Cardiac septum (tissue), 1 donor: ENCODE measurements at regions not wholly inside any gene's neighbourhood (a gene's known extent, or its start where the extent isn't known, plus 50 kb on each side); places are given as distances from the start of the nearest gene placed in this dataset.
"Not testable (repeated sequence)": the region's sequence is repeated elsewhere in the genome, so short reads cannot be mapped to it uniquely, and the experiment has no call there.

ENCODE experiments used
- DNase-seq: peaks from one replicate; pipeline ENCODE4 v3.0.0-alpha.2; 2020; ENCODE audit warnings: low spot score
- intact Hi-C: fragments of 100-400 bp; cut with DNase I; formaldehyde crosslinking; loops from one replicate; pipeline ENCODE4 v1.14.0; 2022
- donor health status: DM: no; HTN: no; CAD: no.

DNA sequence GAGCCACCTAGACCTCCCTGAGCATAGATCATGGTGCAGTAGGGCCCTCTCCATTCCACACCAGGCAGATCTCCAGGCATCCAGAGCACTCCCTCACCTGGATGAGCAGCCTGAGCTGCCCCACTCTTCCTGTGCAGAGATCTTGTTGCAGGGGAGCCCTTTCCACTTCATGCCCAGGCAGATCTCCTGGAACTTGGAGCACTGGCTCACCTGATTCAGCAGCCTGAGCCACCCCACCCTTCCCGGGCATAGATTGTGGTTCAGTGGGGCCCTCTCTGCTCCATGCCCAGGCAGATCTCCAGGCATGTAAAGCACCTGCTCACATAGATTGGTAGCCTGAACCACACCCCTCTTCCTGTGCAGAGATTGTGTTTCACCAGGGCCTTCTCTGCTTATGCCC, 78.0 kb downstream of the SEC16B start:
- DNase-seq: no peak
- intact Hi-C loops: no loop called here

DNA sequence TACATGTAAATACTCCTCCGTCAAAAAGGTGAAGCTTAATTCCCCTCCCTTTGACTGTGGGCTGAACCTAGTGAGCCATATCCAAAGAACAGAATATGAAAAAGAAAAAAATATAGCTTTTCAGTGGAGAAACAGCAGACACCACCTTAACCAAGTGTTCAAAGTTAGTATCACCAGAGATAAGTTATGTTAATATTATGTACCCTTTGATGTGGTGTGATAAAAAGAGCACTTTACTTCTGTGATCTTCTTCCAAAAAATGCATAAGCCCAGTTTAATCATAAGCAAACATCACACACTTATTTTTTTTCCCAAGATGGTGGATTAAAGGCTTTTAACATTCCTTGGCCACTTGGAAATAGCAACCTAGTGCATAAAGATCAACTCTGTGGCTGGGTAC, 79.4 kb downstream of the SEC16B start:
- intact Hi-C loops: no loop called here

DNA sequence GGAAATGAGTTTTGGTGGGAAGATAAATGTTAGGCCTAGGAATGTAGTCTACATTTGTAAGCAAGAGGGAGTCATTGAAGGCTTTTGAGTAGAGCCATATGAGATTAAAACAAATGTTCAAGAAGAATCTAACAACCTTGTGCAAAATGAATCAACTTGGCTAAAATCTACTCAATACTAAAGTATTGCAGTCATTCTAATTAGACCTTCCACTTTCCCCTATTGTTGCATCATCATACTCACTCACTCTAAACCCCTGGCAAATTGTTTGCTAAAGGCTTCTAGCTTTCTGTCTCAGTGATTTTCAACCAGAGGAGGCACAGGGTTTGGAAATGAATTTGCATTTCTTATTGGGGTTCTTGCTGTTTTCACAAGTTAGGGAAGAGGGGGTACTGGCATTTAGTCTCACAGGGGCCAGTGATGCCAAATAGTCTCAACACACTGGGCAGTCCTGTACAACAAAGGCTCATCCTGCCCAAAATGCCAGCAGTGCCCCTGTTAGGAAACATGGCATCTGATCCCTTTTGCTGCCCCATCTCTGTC, 85.3 kb downstream of the SEC16B start:
- DNase-seq: no peak
- intact Hi-C loops: no loop called here

More for the DNA sequence above, 79.4 kb downstream of the SEC16B start:
- DNase-seq: no peak

DNA sequence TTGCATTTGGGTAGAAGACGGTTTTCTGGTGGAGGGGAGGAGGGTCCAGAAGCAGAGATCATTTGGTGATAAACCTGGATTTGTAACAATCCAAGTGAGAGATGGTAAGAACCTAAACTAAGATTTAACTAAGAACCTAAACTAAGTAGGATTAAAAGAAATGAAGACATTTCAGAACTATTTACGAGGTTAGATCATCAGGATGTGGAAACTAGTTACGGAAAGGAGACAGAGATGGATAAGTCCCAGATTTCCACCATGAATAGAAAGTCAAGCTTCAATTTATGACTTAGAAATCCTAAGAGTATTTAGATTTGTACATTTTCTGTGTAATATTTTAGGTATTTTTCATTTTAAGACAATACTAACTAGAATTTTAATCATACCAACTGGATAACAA, 86.3 kb downstream of the SEC16B start:
- DNase-seq: no peak
- intact Hi-C loops: no loop called here

DNA sequence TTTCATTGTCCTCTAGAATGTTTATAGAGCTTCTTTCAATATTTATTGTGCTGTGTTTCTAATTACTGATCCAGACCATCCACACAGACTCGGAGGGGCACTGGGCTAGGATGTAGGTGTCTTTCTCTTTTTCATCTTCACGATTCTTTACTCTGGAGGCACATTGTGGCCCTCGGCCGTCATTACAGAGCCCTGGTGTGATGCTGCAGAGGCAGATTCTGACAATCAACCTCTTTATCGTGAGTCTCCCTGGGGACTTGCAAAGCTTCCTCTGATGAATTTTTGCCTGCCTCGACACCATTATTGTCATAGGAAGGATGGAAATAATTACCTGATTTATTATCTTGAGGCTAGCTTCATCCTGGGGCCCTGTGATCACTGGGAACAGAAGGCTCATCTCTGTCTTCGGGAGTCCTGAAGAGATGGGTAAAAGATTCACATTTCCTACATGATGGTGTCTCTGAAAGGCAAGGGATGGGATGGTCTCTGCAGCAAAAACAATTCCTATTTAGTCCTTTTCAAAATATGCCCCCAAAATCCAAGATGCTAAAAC, 89.4 kb downstream of the SEC16B start:
- no peak for DNase-seq
- intact Hi-C loops: no loop called here

DNA sequence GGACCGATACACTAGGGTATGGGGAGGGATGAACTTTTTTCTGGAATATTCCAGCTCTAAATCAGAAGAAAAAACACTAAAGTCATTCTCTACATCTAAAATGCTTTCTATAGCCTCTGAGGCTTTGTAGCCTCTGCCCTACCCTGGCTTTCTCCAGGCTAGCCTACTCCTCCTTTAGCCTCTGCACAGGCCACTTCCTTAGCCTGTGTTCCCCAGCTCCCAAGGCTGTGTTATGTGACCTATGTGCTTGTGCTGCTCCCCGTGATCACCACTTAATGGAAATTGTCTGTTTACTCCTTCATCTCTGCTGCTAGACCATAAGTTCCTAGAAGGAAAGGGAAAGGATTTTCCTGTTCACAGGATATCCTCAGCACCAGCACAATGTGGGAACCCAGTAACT, 92.8 kb downstream of the SEC16B start:
- no peak for DNase-seq
- intact Hi-C loops: no loop called here

DNA sequence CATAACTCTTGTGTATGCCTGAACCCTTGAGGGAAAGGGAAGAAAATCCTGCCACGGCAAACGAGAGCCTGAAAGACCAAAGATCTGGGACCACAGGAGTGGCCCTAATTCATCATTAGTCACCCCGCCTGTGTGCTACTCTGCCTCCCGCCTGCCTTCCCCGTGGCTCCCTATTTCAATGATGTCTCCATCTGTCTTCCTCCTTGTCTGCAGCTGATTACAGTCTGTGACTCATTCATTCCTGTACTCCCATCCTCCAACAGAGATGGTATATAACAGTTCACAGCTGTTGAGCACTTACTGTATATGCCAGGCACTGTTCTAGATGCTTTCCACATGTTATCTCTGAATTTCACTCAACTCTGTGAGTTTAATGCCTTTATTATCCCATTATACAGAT, 96.6 kb downstream of the SEC16B start:
- intact Hi-C loops: no loop called here
- DNase-seq: no peak

DNA sequence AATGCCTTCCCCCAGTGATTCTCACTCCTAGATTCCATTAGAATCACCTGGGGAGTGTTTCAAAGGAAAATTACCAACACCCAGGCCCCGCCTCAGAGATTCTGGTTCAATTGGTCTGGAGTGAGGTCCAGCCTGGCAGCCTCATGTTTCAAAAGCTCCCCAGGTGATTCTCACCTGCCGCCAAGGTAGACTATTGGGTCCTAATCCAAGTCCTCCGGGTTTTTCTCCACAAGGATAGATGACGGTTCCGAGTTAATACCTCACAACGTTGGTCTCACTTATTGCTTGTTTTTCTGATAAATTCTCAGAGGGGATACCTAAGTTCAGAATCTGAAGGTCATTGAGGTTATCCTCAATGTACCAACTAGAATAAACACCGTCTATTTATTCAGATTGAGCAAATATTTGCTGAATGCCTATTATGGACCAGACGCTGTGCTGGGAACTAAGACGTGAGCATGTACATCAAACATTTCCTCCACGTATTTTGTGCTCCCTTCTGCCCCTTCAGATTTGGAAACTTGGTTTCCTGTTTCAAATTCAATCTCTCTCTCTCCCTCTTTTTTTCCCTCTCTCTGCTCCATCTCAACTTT, 97.5 kb downstream of the SEC16B start:
- DNase-seq: no peak
- intact Hi-C loops: no loop called here

DNA sequence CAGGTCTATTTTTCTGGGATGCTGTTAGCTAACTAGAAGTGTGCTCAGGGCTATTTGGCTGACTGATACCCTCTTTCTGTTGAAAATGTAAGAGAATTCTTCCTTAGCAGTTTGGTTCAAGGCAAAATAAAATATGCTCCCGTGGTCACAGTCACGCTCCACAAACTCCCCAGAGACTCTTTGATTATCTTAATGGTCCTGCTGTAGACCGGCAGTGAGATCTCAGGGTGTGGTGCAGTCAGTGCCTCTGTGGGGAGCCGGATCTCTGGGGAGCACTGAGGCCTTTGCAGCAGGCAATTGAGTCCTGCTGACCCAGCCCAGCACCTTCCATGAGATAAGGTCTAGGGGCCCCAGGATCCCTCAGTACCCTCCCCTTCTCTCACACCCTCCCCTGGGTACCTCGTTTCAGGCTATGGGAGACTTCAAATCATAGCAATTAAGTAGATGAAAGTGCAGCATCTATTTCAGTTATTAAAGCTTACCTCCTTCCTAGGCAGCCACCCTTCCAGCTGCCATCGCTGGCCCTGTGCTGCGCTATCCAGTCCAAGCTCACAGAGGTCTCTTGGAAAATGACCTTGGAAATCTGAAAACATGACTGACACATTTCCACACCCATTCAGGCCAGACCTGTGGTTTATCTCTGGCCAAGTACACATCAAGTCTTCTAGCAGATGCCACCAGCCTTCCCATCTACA, 98.1 kb downstream of the SEC16B start:
- no peak for DNase-seq
- intact Hi-C loops: no loop called here

DNA sequence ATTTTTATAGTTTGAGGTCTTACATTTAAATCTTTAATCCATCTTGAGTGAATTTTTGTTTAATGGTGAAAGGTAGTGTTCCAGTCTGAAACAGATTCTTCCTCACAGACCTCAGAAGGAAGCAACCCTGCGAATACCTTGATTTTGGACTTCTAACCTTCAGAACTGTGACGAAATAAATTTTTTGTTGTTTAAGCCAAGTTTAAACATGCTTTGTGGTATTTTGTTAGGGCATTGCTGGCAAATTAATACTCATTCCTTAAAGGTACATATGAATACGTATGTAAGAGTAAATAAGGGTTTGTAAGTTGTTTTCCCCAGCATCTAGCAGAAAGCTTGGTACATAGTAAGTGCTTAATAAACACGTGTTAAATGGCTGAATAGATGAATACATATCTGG, 100.3 kb downstream of the SEC16B start:
- intact Hi-C loops: no loop called here
- DNase-seq: no peak

DNA sequence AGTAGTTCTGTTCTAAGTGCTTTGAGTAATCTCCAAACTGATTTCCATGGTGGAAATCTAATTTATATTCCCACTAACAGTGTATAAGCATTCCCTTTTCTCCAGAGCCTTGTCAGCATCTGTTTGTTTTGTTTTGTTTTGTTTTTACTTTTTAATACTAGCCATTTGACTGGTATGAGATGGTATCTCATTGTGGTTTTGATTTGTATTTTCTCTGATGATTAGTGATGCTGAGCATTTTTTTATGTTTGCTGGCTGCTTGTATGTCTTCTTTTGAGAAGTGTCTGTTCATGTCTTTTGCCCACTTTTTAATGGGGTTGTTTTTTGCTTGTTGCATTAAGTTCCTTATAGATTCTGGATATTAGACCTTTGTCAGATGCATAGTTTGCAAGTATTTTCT, 100.8 kb downstream of the SEC16B start:
- intact Hi-C loops, DNase-seq: not testable (repeated sequence)

DNA sequence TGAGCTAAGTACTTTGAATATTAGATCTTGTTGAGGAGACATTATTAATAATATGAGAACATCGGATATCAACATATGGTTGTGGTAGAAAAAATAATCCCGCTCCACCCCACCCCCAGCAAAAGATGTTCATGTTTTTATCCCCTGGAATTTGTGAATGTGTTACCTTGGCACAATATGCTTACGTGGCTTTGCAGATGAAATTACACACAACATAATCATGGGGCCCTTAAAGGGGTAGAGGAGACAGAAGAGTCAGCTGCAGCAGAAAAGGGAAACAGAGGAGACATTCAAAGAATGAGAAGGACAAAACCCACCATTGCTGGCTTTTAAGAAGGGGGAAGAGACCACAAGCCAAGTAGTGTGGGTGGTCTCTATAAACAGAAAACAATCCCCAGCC, 104.1 kb downstream of the SEC16B start:
- intact Hi-C loops: no loop called here
- no peak for DNase-seq

DNA sequence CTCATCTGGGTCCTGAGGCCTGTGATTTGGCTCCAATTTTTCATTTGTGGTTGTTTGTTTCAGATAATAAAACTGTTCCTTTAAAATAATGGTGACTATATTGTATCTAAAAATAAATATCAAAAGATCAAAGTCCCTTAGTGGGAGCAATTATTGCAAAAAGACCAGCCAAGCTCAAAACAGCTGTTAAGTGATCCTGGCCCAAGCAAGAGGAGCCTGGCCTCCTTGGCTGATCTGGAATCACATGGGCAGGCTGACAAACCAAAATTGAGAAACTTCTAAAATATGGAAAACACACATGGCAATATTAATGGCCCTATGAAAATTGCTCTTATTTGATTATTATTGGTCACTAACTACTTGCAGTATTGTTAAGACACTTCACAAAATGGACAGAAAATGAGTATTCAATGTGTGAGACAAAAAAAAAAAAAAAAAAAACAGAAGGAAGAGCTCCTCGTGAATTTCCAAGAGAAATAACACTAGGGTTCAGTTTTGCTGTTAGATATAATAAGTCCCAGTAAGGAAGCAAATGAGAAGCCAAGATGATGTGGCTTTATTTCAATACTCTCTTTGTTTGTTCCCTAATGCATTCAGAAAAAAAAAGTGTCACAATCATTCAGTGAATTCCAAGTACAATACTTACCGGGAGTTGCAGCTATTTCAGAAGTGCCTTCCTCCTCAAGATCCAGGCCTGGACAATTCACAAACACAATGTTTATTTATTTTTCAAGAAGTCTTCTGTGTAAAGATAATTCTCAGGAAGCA, 105.1 kb downstream of the SEC16B start:
- DNase-seq: no peak
- intact Hi-C loops: no loop called here

DNA sequence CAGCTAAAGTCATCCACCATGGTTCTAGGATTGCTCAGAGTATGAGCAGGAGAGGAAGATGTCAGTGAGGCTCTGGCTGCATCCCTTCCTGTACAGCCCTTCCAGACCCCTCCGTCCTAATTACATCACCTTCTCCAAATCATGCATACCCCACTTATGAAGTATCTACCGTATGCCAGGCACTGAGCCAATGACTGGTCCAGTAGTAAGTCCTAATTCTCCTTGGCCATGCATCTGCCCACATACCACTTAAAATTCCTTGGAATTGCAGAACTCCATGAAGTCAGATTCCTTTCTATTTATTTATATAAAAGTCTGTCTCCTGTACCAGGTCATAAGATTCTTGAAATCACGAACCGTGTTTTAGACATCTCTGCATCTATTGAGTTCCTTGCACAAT, 106.1 kb downstream of the SEC16B start:
- no peak for DNase-seq
- intact Hi-C loops: no loop called here

DNA sequence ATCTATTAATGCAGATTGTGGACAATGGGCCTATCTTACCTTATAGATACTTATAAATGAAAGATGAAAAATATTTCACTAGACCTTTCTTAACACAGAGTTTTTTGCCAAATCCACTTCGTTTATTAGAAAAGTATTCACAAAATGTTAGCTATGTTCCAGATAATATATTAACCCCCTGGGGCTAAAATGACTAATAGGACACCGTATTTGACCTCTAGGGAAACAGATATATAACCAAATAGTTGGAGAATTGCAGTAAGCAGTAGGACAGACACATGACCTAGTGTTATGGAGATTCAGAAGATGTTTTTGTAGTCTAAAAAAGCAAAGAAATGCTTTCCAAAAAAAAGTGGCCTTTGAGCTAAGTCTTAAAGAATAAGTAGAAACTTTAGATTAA, 106.9 kb downstream of the SEC16B start:
- DNase-seq: no peak
- intact Hi-C loops: no loop called here

DNA sequence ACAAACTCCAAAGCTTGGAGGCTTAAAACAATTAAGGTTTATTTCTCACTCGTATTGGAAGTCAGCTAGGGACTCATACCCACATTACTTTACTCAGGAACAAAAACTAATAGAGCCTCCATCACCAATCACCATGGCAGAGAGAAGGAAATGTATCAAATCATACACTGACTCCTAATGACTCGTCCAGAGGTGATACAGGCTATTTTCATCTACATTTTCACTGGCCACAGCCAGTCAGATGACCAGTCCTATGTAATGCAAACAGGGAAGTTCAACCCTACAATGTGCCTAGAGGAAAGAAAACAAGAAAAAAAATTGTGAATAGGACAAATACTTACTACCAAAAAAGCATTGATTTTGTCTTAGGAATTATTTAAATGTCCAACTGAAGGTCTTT, 110.3 kb downstream of the SEC16B start:
- intact Hi-C loops: no loop called here
- no peak for DNase-seq

DNA sequence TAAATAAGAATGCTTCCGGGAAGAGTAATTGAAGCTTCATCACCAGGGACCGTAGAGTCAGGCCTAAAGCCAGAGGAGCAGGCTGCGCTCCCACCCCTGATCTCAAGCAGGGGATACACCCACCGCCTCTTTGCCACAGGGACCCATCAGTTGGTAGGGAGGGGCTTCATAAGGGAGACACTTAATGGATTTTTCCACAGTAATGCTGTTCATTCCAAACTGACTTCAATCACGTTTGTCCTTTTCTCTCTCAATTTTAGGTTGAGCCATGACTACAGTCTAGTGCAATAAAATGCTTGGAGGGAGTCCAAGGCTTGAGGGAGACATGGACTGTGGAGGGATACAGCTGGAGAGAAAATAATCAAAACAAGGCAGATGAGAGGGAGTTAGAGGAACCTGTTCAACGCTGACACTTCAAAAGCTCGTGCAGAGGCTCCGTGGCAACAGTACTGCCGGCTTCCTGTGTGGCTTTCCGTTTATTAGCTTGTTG, 111.5 kb downstream of the SEC16B start:
- intact Hi-C loops: no loop called here

DNA sequence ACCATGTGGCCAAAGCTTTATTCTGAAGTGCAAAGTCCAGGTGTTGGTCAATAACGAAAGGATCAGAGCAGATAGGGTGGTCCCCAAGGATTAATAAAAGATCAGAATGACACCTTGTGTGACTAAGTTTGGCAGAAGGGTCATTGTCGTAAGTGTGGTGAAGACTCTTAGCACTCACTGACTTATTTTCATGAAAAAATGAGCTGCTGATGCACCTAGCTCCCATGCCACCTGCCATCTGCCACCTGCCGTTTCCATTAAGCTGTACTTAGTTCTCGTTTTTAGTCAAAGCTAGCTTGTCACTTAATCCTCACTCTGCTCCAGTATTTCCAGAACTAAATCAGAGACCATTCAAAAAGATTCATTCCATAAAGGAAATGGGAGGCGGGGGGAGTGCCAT, 112.6 kb downstream of the SEC16B start:
- no peak for DNase-seq
- intact Hi-C loops: no loop called here

More for the DNA sequence above, 111.5 kb downstream of the SEC16B start:
- no peak for DNase-seq

DNA sequence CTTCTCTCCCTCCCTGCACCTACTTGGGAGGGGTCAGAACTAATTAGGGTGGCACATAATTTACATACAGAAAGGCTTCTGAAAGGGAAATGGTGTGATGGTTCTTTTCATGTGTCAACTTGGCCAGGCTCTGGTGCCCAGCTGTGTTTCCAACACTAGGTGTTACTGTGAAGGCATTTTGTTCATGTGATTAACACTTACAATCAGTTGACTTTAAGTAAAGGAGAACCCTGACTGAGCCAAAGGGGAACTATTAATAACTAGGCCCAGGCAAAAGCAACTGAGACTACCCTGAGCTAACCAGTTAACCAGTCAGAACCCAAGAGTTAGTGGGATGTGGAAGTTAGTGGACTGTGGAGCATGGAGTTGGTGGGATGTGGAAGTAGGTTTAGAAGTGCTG, 114.9 kb downstream of the SEC16B start:
- no peak for DNase-seq
- intact Hi-C loops: no loop called here

DNA sequence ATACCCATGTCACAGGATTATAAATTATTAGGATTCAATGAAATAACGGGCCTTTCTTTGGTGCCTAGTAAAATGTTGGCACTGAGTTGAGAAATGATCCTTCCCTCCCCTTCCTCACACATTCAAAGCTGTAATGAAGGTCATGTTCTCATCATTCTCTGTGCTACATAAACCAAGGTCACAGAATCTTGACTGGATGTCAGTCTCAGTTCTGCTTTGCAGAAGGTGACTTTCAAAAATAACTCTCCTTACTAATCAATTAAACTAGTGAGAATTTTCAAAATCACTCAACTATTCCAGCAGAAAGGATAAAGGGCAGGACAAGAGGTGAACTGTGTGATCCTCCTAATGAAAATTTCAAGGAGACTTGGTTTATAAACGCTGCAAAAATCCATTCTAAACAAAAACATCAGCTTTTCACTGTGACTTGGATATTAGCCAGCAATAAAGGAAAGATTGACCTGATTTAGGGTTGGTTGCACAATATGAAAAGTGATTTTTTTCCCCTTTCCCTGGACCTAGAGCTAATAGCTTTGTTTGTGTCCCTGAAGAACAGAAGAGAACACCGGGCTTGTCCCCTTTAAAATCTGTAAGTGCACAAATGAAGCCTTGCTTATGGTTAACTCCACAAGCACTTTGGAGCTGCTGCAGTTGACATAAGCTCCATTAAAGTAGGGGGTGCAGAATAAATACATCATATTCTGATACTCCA, 120.1 kb downstream of the SEC16B start:
- DNase-seq: no peak
- intact Hi-C loops: no loop called here
